EH (cell line): ENCODE measurements at regions not wholly inside any gene's neighbourhood (a gene's known extent, or its start where the extent isn't known, plus 50 kb on each side); places are given as distances from the start of the nearest gene placed in this dataset.

Experiments used
- DNase-seq: peaks from one replicate; pipeline ENCODE4 v3.0.0-alpha.2; 2015; ENCODE audit warnings: low read depth

DNA sequence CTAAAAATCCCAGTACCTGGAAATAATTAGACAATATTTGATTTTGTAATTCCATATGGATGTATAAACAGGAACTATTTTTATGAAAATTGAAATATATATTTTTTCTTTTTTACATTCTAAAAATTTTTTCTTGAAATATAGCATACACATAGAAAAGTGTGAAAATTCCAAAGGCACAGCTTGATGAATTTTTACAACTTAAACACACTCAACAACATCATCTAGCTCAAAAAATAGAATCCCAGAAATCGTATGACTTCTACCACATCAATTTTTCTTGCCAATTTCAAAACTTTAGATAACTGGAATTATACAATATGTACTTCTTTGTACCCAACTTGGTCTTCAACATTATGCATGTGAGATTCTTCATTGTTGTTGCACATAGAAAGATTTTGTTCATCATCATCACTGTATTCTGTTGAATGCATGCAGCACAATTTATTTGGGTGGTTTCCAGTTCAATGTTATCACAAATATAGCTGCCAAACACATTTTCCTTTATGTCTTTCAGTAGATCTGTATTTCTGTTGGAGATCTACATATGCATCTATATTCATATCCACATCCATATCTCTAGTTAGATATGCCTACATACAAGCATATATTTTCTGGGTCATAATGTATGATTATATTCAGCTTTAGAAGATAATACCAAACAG, 340.7 kb upstream of the SLIT2 start:
- DNase-seq = no peak

DNA sequence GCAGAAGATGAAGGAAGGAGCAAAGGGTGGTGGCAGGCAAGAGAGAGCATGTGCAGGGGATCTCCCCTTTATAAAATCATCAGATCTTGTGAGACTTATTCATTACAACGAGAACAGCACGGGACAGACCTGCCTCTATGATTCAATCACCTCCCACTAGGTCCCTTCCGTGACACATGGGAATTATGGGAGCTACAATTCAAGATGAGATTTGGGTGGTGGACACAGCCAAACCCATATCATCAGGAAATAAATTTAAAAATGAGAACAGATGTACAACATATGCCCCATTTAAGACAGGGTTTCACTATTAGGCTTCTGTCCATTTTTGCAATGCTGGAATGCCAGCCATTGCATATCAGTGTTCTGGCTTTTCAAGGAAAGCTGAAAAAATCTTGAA, 346.7 kb upstream of the SLIT2 start:
- no peak for DNase-seq

DNA sequence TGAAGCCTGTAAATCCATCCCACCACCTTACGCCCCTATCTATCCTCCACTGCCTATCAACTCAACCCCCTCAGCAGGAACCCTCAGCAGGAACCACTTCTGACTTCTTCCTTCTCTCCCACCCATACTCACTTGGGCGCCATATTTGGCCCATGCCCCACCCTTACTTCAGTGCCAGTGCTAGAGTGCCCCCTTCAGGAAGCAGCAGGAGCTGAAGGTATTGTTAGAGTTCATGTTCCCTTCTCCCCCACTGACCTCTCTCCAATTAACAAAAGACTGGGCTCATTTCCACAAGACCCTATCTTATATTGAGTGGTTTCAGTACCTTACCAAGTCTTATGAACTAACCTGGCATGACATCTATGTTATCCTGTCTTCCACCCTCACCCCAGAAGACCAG, 363.1 kb upstream of the SLIT2 start:
- DNase-seq = no peak

DNA sequence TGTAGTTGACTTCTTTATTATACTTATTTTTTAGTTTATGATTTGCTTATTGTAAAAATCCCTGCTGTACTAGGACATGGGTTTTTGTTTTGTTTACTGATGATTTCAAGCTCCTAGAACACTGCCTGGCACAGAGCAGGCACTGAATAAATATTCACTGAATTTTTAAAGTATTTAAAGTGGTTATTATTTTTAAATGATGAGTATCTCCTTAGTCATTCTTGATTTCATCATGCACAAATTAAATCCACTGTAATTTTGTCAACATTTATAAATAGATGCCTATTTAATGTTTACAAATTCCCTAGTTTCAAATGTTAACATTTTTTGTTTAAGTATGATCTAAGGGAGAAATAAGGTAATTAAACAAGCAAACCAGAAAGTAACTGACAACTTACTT, 367.9 kb upstream of the SLIT2 start:
- DNase-seq = peak; percentile 54

DNA sequence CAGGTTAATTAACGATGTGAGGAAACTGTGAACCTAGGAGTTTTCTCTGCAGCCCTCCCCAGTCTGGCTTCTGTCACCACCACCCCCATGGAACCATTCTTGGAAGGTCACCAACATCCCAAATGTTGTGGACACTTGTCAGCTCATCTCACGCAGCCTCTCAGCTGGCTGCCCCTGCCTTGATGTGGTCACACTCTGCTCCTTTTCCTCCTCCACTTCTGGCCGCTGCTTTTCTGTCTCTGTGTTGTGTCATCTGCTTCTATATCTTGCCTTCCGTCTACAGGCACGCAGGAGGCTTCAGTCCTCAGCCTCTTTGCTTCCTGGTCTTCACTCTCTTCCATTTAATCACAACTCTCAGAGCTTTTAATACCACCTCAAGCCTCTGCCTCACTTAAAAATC, 371.5 kb upstream of the SLIT2 start:
- peak; percentile 57 for DNase-seq

DNA sequence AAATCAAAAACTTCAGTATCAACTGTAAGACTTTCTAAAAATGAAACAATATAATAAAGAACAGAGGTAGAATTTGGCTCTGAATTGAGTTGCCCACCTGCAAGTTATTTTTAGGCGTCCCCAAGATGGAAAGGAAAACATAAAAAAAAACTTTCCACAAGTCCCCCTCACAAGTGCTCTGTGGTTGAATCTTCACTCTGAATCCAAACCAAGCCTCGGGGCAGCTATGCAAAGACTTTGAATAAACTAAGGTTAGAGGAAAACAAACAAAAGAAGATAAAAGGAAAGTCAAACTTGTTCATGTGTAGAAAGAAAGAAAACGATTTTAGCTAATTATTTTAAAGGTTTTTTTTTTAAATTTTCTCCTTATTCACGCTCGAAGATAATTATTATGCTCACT, 372.4 kb upstream of the SLIT2 start:
- DNase-seq = peak; percentile 20

DNA sequence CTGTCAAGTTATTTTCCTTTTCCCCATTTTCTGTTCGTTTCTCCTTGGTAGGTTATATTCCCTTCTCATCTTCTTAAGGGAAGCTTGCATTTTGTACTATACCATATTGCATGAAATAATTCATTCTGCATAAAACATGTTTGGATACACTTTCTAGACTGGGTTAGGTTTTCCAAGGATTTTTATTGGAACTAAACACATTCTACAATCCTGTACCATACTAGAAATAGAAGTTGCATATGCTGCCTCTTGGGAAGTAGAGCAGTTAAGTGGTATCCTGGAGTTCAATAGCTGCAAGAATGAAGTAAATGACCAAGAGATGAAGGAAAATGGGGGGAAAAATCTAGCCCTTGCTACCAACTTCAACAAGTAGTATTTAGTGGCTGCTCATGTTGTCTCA, 393.7 kb upstream of the SLIT2 start:
- no peak for DNase-seq

DNA sequence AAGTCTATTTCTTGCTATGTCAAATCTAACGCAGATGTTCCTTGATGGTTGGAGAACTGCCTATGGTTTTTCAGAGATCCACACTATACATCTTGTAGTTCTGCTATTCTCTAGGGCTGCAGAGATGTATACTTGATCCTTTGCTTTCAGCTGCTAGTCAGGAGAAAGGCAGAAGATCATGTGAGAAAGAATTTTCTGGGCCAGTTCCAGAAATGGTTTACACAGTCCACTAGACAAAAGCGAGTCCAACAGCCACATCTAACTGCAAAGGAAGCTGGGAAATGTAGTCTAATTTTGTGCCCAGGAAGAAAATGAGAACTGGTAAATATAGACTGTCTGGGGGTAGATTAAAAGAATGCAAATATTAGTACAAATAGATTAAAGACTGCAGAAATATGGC, 394.3 kb upstream of the SLIT2 start:
- peak; percentile 29 for DNase-seq

DNA sequence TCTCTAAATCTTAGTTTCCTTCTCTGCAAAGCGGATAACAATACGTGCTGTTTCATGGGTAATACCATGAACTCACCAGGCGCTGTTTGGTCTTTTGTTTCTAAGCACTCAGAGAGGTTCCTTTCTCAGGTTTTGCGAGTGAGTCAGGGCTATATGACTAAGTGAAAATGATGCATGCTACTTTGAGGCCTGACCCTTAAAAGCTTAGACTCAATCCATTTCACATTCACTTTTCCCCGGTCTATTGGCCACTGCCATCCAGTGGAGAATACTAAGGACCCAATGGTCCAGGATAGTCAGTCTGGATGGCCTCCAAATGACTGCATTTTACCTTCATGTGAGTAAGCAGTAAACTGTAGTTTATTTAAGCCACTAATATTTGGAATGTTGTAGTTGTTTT, 400.8 kb upstream of the SLIT2 start:
- DNase-seq = peak; percentile 83

DNA sequence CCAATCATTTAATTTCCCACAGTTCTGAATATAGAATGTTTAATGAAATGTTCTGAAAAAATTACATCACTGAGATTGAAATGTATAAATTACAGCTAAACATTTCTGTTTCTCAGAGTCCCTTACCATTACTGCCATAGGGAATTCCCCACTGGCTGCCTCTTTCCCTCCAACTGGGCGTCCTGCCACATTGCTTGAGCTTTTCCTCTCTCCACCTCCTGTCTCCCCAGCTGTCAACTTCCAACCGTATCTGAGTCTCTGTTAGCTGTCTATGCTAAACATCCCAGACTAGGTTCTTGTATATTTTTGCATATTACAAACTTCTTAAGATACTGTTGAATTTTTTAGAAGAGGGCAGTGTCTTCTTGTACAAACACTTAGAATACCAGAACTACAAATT, 407.3 kb upstream of the SLIT2 start:
- DNase-seq = peak; percentile 29

DNA sequence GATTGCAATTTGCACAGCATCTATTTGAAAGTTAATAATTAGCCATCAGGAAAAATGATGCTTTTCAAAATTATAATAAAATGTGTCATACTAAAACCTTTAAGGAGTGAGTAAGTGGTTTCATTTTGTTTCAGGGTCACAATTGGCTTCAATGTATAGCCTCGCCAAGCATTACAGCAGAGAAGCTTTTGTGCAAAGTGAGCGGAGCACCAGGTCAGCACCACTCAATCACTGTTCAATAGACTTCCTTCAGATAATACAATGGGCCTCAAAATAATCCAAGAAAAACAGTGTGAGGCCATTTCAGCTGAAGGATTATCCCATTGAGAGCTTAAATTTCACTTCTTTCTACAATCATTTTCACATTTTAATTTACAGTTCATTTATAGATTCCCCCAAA, 409.2 kb upstream of the SLIT2 start:
- DNase-seq = no peak

DNA sequence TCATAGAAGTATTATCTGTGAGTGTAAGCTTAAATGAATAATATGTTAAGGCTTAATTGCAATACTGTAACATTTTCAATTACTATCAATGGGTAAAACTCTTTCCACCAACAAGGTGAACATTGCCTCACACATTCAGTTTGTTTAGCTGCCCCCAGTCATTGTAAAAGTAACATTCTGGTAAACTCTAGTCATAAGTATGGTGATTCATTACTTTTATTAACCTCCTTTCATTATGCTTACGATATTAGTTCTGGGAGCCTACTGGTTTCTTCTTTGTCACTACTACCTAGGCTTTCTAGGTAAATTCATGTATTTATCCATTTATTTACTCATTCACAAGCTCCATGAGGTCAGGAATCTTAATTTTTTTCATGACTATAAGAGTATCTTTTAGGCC, 412.8 kb upstream of the SLIT2 start:
- no peak for DNase-seq

DNA sequence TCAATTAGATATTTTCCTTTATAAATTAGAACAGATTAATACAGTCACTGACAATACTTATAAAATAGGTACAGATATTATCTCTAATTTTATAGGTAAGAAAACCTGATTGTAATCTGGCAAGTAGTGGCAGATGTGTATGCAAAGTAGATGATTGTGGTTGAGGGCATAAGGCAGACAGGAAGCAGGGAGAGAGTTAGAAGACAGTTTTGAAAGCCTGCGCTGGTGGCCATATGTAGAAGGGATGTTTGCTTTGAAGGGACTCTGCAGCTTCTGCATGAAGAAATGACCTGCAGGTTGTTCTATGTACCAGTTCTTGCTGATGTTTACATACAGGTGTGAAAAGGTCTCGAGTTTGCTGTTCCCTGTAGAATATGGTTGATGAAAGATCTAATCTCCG, 416.3 kb upstream of the SLIT2 start:
- no peak for DNase-seq

DNA sequence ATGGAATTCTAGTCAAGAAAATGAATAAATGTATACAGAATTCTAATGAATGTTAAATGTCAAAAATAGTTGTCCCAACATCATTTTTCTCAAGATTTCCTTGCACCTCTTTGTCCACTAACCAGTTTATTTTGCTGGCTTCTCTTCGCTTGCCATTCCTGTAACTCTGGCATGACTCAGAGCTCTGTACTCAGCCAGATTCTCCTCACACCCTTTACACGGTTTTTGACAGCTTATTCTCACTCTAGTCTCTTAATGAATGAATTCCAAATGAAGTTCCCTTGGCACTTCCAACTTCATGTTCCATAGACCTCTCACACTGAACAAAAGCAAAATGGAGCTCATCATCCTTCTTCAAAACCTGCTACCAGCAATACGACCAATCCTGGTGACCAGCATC, 419.3 kb upstream of the SLIT2 start:
- DNase-seq = peak; percentile 38

DNA sequence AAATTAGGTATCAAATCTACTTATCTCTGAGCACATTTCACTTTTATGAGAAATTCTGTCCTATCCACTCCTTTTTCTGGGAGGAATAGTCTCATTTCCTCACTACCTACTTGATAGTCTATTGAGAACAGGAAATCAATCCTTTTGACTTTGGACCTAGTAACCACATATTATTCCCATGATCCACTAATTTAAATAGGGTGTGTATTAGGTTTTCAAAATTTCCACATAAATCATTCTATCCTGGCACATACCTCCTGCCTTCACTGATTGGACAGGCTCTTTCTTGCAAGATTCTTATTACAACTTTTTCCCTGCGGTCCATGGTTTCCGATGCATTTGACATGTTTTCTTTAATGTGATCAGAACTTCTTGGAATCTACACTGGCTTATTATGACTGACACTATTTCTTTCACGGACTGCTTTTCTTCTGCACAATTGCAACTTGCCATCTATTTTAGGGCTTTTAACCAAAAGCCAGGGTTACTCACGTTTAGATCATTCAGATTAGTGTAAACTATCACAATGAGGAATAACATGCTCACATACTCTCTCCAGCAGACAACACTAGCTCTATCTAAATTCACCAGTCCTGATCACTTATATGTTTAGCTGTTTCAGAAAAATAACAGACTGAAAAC, 419.9 kb upstream of the SLIT2 start:
- DNase-seq = peak; percentile 65

DNA sequence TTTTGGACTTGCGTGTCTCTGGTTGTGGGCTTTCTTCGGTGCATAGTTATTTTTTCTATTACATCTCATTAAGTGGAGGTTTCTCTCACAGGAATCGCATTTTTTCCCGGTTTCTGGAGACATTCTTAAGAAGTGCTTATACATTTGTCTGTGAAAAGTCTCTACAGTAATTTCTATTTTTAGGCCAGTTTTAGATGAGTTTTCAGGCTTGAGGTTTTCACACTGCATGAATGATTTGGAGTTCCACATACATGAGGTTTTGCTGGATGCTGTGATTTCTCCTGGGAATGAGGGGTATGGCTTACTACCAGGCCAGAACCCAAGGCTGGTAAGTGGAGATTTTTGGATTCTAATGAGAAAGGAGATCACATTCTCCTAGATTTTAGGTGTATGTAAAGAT, 422.6 kb upstream of the SLIT2 start:
- DNase-seq = peak; percentile 27

DNA sequence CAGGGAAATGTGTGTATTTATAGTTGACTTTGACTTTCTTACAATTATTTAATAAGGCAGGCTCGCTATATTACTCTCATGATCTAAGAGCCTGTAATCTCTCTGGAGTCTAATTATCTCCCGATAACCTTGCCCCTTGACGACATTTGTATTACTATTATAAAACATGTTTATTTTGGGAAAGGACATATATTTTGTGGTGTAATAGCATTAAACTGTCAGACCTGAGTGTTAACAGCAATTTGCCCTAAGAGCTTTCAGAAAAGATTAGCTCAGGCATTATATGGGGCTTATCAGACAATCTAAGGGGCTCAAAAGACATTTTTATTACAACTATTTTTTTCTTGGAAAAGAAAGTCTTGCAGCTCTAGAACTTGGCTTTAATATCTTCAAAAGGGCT, 427.9 kb upstream of the SLIT2 start:
- peak; percentile 2 for DNase-seq

DNA sequence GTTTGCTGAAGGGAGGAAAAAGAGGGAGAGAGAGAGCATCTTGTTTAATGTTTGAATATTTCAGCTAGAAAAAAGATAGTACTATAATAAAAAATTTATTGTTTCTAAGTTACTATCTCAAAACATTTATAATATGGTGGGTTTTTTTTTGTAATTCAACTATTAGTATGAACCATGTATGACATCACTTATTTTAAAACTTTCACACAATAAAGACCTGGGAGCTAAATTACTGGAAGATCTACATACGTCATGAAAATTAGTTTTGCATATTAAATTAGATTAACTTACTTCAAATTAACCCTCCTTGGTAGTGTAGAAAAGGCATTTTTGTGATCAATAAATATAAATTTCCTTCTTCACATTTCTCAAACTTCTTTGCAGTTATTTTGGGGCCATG, 432.0 kb upstream of the SLIT2 start:
- DNase-seq = no peak

DNA sequence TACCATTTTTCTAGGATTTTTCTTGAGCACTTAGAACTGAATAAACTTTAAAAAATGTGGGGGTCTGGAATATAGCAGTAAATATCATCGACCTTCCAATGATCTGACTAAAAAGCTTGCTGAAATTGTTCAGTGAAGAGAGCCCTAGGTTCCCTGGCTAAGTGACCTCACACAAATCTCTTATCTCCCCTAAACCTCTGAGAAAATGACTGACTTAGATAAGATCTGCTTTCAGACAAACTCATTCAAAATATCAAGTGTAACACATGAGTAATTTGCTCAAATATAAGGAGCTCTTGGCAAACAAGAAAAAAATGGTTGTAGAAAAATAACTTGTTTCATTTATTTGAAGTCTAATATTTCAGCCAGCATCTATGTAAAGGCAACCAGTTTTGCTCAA, 441.7 kb upstream of the SLIT2 start:
- DNase-seq = peak; percentile 15

DNA sequence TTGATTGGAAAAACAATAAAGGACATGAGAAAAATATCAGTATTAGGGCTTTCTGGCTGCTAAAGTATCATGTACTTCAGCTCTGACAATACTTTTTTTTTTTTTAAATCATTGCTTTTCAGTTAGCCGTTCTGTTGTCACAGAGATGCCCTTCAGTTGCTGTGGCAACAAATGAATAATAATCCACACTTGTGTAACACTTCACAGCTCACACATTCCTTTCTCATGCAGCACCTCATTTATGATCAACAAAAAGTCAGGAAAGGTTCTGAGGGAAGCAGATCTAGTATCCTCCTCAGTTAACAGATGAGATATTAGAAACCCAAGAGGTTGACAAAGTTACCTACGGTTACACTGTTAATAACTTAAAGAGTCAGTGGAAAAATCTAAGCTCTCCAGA, 444.2 kb upstream of the SLIT2 start:
- peak; percentile 76 for DNase-seq

DNA sequence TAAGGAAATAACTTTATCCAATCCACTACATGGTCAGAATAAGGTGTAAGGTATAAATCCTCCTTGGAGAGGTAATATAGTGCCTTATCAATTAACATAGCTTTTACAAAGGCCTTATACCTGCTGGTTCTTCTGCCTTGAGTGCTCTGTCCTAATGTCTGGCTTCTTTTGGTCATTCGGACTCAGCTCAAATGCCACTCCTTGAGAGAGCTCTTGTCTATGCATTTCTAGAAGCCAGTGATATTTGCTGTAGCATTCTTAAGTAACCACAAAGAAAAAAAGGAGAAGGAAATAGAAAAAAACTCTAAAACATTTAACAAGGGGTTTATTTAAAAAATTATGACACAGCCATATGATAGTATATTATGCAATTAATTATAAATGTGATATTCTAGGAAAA, 444.8 kb upstream of the SLIT2 start:
- DNase-seq = peak; percentile 38

DNA sequence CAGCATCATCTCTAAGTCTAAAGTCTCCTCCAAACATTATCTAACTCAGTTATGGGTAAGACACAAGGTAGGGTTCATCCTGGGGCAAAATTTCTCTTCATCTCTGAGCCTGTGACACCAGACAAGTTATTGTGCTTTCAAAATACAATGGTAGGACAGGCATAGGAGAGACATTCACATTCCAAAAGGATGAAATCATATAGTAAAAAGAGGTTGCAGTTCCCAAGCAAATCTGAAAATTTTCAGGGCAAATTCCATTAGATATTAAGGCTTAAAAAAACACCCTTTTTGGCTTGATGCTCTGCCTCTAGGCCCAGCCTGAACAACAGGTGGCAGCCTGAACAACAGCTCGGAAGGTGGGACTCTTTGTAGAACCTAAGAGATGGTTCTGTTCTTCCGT, 448.3 kb upstream of the SLIT2 start:
- DNase-seq = peak; percentile 58

DNA sequence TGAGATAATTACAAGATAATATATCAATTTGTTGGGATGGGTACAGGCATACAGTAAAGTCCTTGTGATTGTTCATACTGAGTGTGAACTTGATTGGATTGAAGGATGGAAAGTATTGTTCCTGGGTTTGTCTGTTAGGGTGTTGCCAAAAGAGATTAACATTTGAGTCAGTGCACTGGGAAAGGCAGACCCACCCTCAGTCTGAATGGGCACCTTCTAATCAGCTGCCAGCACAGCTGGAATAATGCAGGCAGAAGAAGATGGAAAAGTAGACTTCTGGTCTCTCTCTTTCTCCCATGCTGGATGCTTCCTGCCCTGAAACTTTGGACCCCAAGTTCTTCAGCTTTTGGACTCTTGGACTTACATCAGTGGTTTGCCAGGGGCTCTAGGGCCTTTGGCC, 457.9 kb upstream of the SLIT2 start:
- no peak for DNase-seq

DNA sequence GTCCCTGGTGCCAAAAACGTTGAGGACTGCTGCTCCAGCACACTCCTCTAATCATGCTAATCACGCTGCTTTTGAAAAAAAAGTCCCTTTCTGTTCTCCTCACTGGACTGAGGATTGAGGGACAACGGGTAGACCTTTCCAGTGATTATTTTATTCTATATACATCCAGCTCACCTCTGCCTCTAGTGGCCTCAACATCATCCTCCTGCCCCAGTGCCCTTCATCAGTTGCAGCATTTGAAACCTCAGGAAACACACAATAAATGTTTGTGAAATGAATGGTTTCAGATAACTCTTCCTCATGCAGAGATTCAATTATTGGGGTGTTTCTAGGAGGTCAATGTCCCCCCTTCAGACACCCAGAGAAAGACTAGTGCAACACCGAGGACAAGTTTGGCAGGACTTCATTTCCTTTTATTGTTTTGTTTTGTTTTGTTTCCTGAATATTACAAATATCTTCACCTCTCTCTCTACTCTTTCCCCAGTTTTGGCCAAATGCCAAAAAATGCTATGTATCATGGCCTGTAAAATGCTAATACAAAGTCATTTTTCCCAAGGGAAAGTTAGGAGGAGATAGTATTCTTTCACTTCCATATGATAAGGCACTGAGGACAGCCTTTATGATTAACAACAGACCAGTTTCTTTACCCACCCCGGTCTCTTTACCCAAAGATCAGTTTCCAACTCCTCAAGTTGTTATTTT, 460.1 kb upstream of the SLIT2 start:
- peak; percentile 47 for DNase-seq
